A673 (cell line): ENCODE measurements at regions not wholly inside any gene's neighbourhood (a gene's known extent, or its start where the extent isn't known, plus 50 kb on each side); places are given as distances from the start of the nearest gene placed in this dataset.
A peak's percentile ranks its signal among the peaks of the same experiment; 100 is the strongest.

Experiments used
- BruUV-seq: library from RNA; stranded (reverse); fragments of 400-500 nt; replicated peaks from 2 replicates; lab custom pipeline; 2021; lab: Mats Ljungman, UMichigan
- CTCF ChIA-PET: fragments of 300-600 bp; sonication (Branson Sonifier 250); formaldehyde crosslinking; loops from one replicate; lab custom pipeline; 2022; ENCODE audit warnings: antibody characterized with exemption; lab: Charles Lee
- POLR2A ChIA-PET: fragments of 300-600 bp; sonication (Branson Sonifier 250); formaldehyde crosslinking; loops from one replicate; lab custom pipeline; 2022; ENCODE audit warnings: antibody characterized with exemption; ENCODE audit not compliant: low non-redundant PET; lab: Charles Lee
- DNase-seq: peaks from one replicate; pipeline ENCODE4 v3.0.0-alpha.2; 2015; ENCODE audit warnings: low spot score
- H3K27ac ChIP-seq: fragments of 200-600 bp; sonication (generic); 2 replicates; pipeline ENCODE4 v1.5.1; 2016; ENCODE audit warnings: mixed run types, low read depth, mild to moderate bottlenecking, mixed read lengths, antibody characterized with exemption, low read length; ENCODE audit not compliant: poor library complexity, severe bottlenecking
- H3K27me3 ChIP-seq: fragments of 200-600 bp; sonication (generic); replicated peaks from 2 replicates; pipeline ENCODE4 v1.6.1; 2017; ENCODE audit warnings: mixed run types, low read depth, mild to moderate bottlenecking, mixed read lengths, antibody characterized with exemption, low read length; ENCODE audit not compliant: insufficient read depth, poor library complexity
- H3K36me3 ChIP-seq: fragments of 200-600 bp; sonication (generic); 2 replicates; pipeline ENCODE4 v1.6.1; 2016; ENCODE audit warnings: mixed run types, mild to moderate bottlenecking, mixed read lengths, antibody characterized with exemption, low read length; ENCODE audit not compliant: insufficient read depth, poor library complexity, severe bottlenecking
- H3K4me1 ChIP-seq: fragments of 200-600 bp; sonication (generic); 2 replicates; pipeline ENCODE4 v1.6.1; 2017; ENCODE audit warnings: mixed run types, mild to moderate bottlenecking, mixed read lengths, antibody characterized with exemption, low read length; ENCODE audit not compliant: insufficient read depth, poor library complexity, severe bottlenecking
- H3K4me3 ChIP-seq: fragments of 200-600 bp; sonication (generic); 2 replicates; pipeline ENCODE4 v1.5.1; 2016; ENCODE audit warnings: low read depth, mixed run types, mild to moderate bottlenecking, mixed read lengths, low read length; ENCODE audit not compliant: poor library complexity, severe bottlenecking
- H3K9me3 ChIP-seq: fragments of 200-600 bp; sonication (generic); 2 replicates; pipeline ENCODE4 v1.6.1; 2016; ENCODE audit warnings: mixed run types, low read depth, mild to moderate bottlenecking, mixed read lengths, antibody characterized with exemption, low read length; ENCODE audit not compliant: poor library complexity, severe bottlenecking
- CTCF ChIP-seq: fragments of 300-800, 200-600 bp; sonication (generic); conservative IDR thresholded peaks from 2 replicates; pipeline ENCODE4 v1.5.1; 2017; ENCODE audit warnings: low read depth, mild to moderate bottlenecking, antibody characterized with exemption, low read length, moderate library complexity, mixed read lengths
- EZH2 ChIP-seq: fragments of 200-600 bp; sonication (generic); IDR thresholded peaks from 2 replicates; pipeline ENCODE4 v1.6.1; 2017; ENCODE audit warnings: borderline replicate concordance, low read depth, mild to moderate bottlenecking, mixed read lengths, antibody characterized with exemption, low read length; ENCODE audit not compliant: poor library complexity, severe bottlenecking
- intact Hi-C: fragments of 100-400 bp; cut with micrococcal nuclease; formaldehyde crosslinking; loops from one replicate; pipeline ENCODE4 v1.10.0; 2022; ENCODE audit not compliant: unreplicated experiment

GRCh38 chr10:32114508-32114907, 58.3 kb upstream of the KIF5B start:
- ChIA-PET CTCF (no interaction called here), POLR2A (no interaction called here)
- Histone ChIP-seq H3K9me3 (no peaks in the 10 kb centered on the region), H3K4me3 (no peak overlapping the region), H3K36me3 (no peaks in the 10 kb centered on the region), H3K4me1 (no peaks in the 10 kb centered on the region), H3K27ac (no peak overlapping the region), H3K27me3 (no peaks in the 10 kb centered on the region)
- no TSS peak for BruUV-seq
- TF ChIP-seq CTCF (no peak), EZH2 (no peak)
- intact Hi-C loops, result no loop called here
- no peak for DNase-seq

GRCh38 chr10:32112055-32112454, 55.8 kb upstream of the KIF5B start:
- POLR2A ChIA-PET, result no interaction called here
- peak; percentile 54 for DNase-seq

GRCh38 chr10:32111585-32111984, 55.4 kb upstream of the KIF5B start:
- CTCF ChIA-PET, result no interaction called here
- POLR2A ChIA-PET, result no interaction called here

More at GRCh38 chr10:32112055-32112454, 55.8 kb upstream of the KIF5B start:
- H3K4me1 ChIP-seq, result no peaks in the 10 kb centered on the region
- no peaks in the 10 kb centered on the region for H3K9me3 ChIP-seq
- BruUV-seq, result no TSS peak
- H3K27ac ChIP-seq, result no peak overlapping the region
- CTCF ChIA-PET, result no interaction called here
- H3K4me3 ChIP-seq, result no peak overlapping the region
- intact Hi-C loops, result no loop called here
- H3K27me3 ChIP-seq, result no peaks in the 10 kb centered on the region
- H3K36me3 ChIP-seq, result no peaks in the 10 kb centered on the region
- TF ChIP-seq CTCF (no peak), EZH2 (no peak)

More at GRCh38 chr10:32111585-32111984, 55.4 kb upstream of the KIF5B start:
- no peak overlapping the region for H3K27ac ChIP-seq
- H3K9me3 ChIP-seq, result no peaks in the 10 kb centered on the region
- H3K4me3 ChIP-seq, result no peak overlapping the region
- intact Hi-C loops, result no loop called here
- no peaks in the 10 kb centered on the region for H3K4me1 ChIP-seq
- DNase-seq, result no peak
- no peak for TF ChIP-seq EZH2
- no peak for TF ChIP-seq CTCF
- H3K36me3 ChIP-seq, result no peaks in the 10 kb centered on the region
- H3K27me3 ChIP-seq, result no peaks in the 10 kb centered on the region
- no TSS peak for BruUV-seq
